ENCODE measurements at regions not wholly inside any gene's neighbourhood (a gene's known extent, or its start where the extent isn't known, plus 50 kb on each side); places are given as distances from the start of the nearest gene placed in this dataset.

DNA sequence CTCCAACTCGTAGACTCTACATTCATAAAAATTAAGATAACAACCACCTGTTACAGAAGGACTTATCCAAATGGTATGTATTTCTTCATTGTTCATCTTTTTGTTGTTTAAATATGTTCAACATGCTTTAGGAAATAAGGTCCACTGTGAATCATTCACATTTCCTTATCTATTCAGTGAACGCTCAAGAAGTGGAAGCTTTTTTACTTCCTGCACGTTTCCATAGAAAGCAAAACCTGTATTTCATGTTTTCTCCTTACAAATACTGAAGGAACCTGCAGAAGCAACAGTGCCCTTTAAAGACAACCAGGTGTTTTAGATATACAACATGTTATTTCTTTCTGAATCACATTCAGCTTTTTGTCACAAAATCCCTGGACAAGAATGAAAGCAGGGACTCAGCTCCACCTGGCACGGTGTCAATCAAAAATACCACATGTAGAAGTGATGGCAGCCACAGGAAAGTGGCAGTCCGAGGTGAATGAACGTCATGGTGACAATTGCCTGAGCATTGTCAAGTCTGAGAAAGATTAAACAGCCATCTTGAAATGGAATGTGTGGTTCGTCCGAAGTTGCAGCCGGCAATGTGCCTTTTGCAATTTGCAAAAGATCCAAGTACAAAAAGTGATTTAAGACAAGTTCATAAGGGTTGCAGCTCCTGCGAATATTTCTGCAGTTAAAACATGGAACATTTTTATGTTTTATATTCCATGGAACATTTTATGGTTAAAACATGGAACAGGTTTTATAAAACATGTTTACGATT, 66.7 kb upstream of the RIPOR2 start:
- DNase-seq, result no peak
- Mint-ChIP-seq H3K4me3 (no peak overlapping the region), H3K27ac (no peak overlapping the region), H3K4me1 (peaks cover 72% of the 10 kb centered on the region), H3K27me3 (no peaks in the 10 kb centered on the region), H3K9me3 (ENCODE audit: insufficient read depth) (no peaks in the 10 kb centered on the region)
- intact Hi-C loops (cut with micrococcal nuclease), result no loop called here
- Histone ChIP-seq H3K79me2 (ENCODE audit: control insufficient read depth, insufficient read depth, low read length) (peaks cover 65% of the 10 kb centered on the region), H3K4me1 (ENCODE audit: control insufficient read depth in 2 of 2, insufficient read depth in 2 of 2, low read length in 2 of 2) (peaks cover 45 to 50% of the 10 kb centered on the region in 2 donors), H2AFZ (ENCODE audit: insufficient read depth, low read depth, low read length, poor library complexity, severe bottlenecking) (no peak overlapping the region), H3K4me3 (ENCODE audit: control extremely low read depth in 1 of 5, extremely low read depth in 1 of 5, insufficient read depth in 1 of 5, low read depth in 2 of 5, low read length in 4 of 5) (no peak overlapping the region), H3K27ac (ENCODE audit: low read length in 2 of 2) (no peak overlapping the region), H4K20me1 (ENCODE audit: control insufficient read depth, insufficient read depth, low read length, poor library complexity, severe bottlenecking) (no peaks in the 10 kb centered on the region), H3K4me2 (replicated peaks; ENCODE audit: low read depth, low read length, poor library complexity, severe bottlenecking) (no peak overlapping the region), H3K36me3 (replicated peaks in 1 of 2; ENCODE audit: control extremely low read depth in 1 of 2, control insufficient read depth in 1 of 2, extremely low read depth in 1 of 2, insufficient read depth in 2 of 2, low read length in 1 of 2) (no peaks in the 10 kb centered on the region), H3K9me3 (ENCODE audit: control extremely low read depth in 1 of 3, control insufficient read depth in 2 of 3, insufficient read depth in 1 of 3, low read length in 2 of 3) (no peaks in the 10 kb centered on the region), H3K27me3 (replicated peaks in 1 of 4; ENCODE audit: control extremely low read depth in 1 of 4, control insufficient read depth in 3 of 4, insufficient read depth in 4 of 4, low read length in 3 of 4) (no peaks in the 10 kb centered on the region), H3K9ac (ENCODE audit: low read length) (no peak overlapping the region)
- TF ChIP-seq, protein P1, sequence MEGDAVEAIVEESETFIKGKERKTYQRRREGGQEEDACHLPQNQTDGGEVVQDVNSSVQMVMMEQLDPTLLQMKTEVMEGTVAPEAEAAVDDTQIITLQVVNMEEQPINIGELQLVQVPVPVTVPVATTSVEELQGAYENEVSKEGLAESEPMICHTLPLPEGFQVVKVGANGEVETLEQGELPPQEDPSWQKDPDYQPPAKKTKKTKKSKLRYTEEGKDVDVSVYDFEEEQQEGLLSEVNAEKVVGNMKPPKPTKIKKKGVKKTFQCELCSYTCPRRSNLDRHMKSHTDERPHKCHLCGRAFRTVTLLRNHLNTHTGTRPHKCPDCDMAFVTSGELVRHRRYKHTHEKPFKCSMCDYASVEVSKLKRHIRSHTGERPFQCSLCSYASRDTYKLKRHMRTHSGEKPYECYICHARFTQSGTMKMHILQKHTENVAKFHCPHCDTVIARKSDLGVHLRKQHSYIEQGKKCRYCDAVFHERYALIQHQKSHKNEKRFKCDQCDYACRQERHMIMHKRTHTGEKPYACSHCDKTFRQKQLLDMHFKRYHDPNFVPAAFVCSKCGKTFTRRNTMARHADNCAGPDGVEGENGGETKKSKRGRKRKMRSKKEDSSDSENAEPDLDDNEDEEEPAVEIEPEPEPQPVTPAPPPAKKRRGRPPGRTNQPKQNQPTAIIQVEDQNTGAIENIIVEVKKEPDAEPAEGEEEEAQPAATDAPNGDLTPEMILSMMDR (IDR thresholded peaks at IDR 0.05), result no peak
- TF ChIP-seq EZH2 (IDR thresholded peaks at IDR 0.05; ENCODE audit: borderline replicate concordance, insufficient read depth, low read depth, low read length, poor library complexity, severe bottlenecking), result no peak
- no peak for ATAC-seq (ENCODE audit: low read depth)
- 78% methylated on average over 7 of the region's 11 CpGs for WGBS (ENCODE audit: insufficient coverage)
- POLR2A ChIA-PET, result no interaction called here
- CTCF ChIA-PET, result interaction anchor here (1.2 to 2.0 kb wide), 4 partner anchors 11 to 146 kb away, joined by 4 to 7 read pairs (median 5); no protein-coding TSS in a partner anchor

DNA sequence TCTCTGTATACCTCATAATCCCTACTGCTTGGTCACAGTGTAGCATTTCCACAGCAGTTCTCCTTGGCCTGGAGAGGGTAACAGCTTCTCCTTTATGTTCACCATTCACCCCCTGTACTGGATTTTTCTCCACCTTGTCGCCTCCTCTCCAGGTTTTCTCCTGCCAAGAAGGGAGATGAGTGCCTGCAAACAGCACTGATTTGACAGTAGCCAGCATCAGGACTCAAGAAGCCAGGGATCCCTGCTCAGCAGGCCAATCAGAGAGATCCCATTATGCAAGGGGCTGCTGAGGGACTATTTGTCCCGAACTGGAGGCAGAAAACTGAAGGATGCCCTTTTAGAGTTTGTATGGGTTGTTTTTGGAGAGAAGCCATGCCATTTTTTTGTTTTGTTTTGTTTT, 68.6 kb upstream of the RIPOR2 start:
- CTCF ChIA-PET, result interaction anchor here (1.1 to 7.2 kb wide), 5 partner anchors 12 to 148 kb away, joined by 3 to 84 read pairs (median 31); no protein-coding TSS in a partner anchor
- 90% methylated on average over 2 of the region's 2 CpGs for WGBS (ENCODE audit: insufficient coverage)

More for the DNA sequence above, 68.6 kb upstream of the RIPOR2 start:
- Histone ChIP-seq H4K20me1 (ENCODE audit: control insufficient read depth, insufficient read depth, low read length, poor library complexity, severe bottlenecking) (no peaks in the 10 kb centered on the region), H3K4me2 (replicated peaks; ENCODE audit: low read depth, low read length, poor library complexity, severe bottlenecking) (no peak overlapping the region), H3K4me1 (ENCODE audit: control insufficient read depth in 2 of 2, insufficient read depth in 2 of 2, low read length in 2 of 2) (peaks cover 48 to 52% of the 10 kb centered on the region in 2 donors), H3K4me3 (ENCODE audit: control extremely low read depth in 1 of 5, extremely low read depth in 1 of 5, insufficient read depth in 1 of 5, low read depth in 2 of 5, low read length in 4 of 5) (no peak overlapping the region), H3K9ac (ENCODE audit: low read length) (no peak overlapping the region), H3K27me3 (replicated peaks in 1 of 4; ENCODE audit: control extremely low read depth in 1 of 4, control insufficient read depth in 3 of 4, insufficient read depth in 4 of 4, low read length in 3 of 4) (no peaks in the 10 kb centered on the region), H3K9me3 (ENCODE audit: control extremely low read depth in 1 of 3, control insufficient read depth in 2 of 3, insufficient read depth in 1 of 3, low read length in 2 of 3) (no peaks in the 10 kb centered on the region), H3K27ac (ENCODE audit: low read length in 2 of 2) (peak overlapping the region in 1 of 2 donors; percentile 51), H2AFZ (ENCODE audit: insufficient read depth, low read depth, low read length, poor library complexity, severe bottlenecking) (no peak overlapping the region), H3K79me2 (ENCODE audit: control insufficient read depth, insufficient read depth, low read length) (peaks cover 65% of the 10 kb centered on the region), H3K36me3 (replicated peaks in 1 of 2; ENCODE audit: control extremely low read depth in 1 of 2, control insufficient read depth in 1 of 2, extremely low read depth in 1 of 2, insufficient read depth in 2 of 2, low read length in 1 of 2) (no peaks in the 10 kb centered on the region)
- DNase-seq (no peak), ATAC-seq (ENCODE audit: low read depth) (no peak)
- Mint-ChIP-seq H3K4me3 (no peak overlapping the region), H3K9me3 (ENCODE audit: insufficient read depth) (no peaks in the 10 kb centered on the region), H3K4me1 (peaks cover 71% of the 10 kb centered on the region), H3K27me3 (no peaks in the 10 kb centered on the region), H3K27ac (peak overlapping the region; percentile 34)
- TF ChIP-seq EZH2 (IDR thresholded peaks at IDR 0.05; ENCODE audit: borderline replicate concordance, insufficient read depth, low read depth, low read length, poor library complexity, severe bottlenecking), result no peak
- TF ChIP-seq, protein P1 (IDR thresholded peaks at IDR 0.05), result no peak
- intact Hi-C loops (cut with micrococcal nuclease), result no loop called here
- POLR2A ChIA-PET, result interaction anchor here (1.0 to 3.3 kb wide), 2 partner anchors 8 to 55 kb away, joined by 3 to 17 read pairs; no protein-coding TSS in a partner anchor
